Upper lobe of right lung (tissue), 1 donor: ENCODE measurements at regions not wholly inside any gene's neighbourhood (a gene's known extent, or its start where the extent isn't known, plus 50 kb on each side); places are given as distances from the start of the nearest gene placed in this dataset.

Experiments
- ATAC-seq: fragments of 200-7000 bp; cut with Tn5 transposase; one replicate; pipeline ENCODE4 v1.9.1; 2020; ENCODE audit warnings: mild to moderate bottlenecking, moderate library complexity
- DNase-seq: peaks from one replicate; pipeline ENCODE4 v3.0.0-alpha.2; 2020
- H3K27ac ChIP-seq: fragments of 200-600 bp; one replicate; pipeline ENCODE4 v1.8.0; 2022
- H3K27me3 ChIP-seq: fragments of 200-600 bp; one replicate; pipeline ENCODE4 v1.8.0; 2022; ENCODE audit warnings: mild to moderate bottlenecking
- H3K36me3 ChIP-seq: fragments of 200-600 bp; one replicate; pipeline ENCODE4 v1.8.0; 2022
- H3K4me1 ChIP-seq: fragments of 200-600 bp; one replicate; pipeline ENCODE4 v1.8.0; 2022
- H3K4me3 ChIP-seq: fragments of 200-600 bp; one replicate; pipeline ENCODE4 v1.8.0; 2022; ENCODE audit warnings: mild to moderate bottlenecking
- H3K9me3 ChIP-seq: fragments of 200-600 bp; one replicate; pipeline ENCODE4 v1.8.0; 2022
- intact Hi-C: fragments of 100-400 bp; cut with DNase I; formaldehyde crosslinking; loops from one replicate; pipeline ENCODE4 v1.11.0; 2022
- TF ChIP-seq, protein P1 (sequence below): fragments of 200-600 bp; IDR thresholded peaks from one replicate; pipeline ENCODE4 v1.8.0; 2022; ENCODE audit warnings: antibody characterized with exemption
- donor health status: DM: no; HTN: yes; CAD: no; lungs with severe emphysema.

DNA sequence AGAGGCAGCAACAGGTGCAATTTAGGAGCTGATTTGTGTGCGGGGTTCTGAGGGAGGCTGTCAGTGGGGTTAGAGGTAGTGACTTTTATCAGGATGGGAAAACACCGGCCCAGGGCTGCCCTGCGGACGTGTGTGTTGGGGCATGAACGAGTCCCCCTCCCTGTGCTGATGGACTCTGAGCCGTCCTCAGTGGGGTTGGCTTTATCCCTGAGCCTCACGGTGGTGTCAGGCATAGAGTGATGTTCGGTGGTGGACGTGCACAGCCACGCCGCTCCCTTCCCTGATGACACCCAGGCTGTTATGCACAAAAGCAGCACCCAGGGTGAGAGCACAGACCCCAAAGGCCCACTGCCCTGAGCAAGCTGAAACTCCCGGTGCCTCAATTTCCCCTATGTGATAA, 809.1 kb downstream of the BRD1 start:
- no peaks in the 10 kb centered on the region for H3K9me3 ChIP-seq
- H3K4me3 ChIP-seq = no peak overlapping the region
- ATAC-seq = no peak
- DNase-seq = peak; percentile 25
- no peak overlapping the region for H3K27ac ChIP-seq
- intact Hi-C loops = no loop called here
- TF ChIP-seq, protein P1, sequence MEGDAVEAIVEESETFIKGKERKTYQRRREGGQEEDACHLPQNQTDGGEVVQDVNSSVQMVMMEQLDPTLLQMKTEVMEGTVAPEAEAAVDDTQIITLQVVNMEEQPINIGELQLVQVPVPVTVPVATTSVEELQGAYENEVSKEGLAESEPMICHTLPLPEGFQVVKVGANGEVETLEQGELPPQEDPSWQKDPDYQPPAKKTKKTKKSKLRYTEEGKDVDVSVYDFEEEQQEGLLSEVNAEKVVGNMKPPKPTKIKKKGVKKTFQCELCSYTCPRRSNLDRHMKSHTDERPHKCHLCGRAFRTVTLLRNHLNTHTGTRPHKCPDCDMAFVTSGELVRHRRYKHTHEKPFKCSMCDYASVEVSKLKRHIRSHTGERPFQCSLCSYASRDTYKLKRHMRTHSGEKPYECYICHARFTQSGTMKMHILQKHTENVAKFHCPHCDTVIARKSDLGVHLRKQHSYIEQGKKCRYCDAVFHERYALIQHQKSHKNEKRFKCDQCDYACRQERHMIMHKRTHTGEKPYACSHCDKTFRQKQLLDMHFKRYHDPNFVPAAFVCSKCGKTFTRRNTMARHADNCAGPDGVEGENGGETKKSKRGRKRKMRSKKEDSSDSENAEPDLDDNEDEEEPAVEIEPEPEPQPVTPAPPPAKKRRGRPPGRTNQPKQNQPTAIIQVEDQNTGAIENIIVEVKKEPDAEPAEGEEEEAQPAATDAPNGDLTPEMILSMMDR = no peak
- no peaks in the 10 kb centered on the region for H3K27me3 ChIP-seq
- H3K4me1 ChIP-seq = no peaks in the 10 kb centered on the region
- no peaks in the 10 kb centered on the region for H3K36me3 ChIP-seq

DNA sequence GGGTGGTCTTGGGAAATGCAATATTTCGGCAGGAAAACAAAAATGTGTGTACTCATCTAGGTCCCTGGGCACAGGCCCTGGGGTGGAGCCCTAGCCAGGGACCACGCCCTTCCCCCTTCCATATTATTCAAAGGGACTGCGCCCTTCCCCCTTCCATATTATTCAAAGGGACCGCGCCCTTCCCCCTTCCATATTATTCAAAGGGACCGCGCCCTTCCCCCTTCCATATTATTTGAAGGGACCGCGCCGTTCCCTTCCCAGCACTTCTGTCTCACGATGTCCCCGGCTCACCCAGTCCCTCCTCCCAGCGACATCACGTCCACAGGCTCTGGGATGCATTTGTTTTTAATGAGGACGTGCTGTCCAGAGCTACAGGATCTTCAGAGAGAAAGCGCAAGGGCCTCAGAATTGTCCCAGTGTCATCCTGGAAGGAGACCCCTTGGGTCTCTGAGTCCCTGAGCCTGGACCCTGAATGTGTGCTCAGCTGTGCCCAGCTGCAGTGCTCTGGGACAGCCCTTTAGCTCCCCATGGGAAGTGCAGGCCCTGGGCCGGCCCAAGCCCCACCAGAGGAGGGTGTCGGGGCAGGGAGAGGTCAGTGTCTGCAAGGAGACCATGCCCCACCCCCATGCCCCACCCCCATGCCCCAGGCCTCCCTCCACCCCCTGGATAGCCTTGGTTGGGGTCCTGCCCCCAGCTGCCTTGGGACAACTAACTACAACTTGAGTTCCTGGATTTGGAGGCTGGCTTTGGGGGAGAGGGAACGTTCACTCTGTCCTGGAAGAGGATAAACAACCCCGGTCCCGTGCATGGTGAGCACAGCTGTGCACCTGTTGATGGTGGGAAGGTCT, 810.0 kb downstream of the BRD1 start:
- intact Hi-C loops = no loop called here
- no peaks in the 10 kb centered on the region for H3K4me1 ChIP-seq
- H3K4me3 ChIP-seq = no peak overlapping the region
- TF ChIP-seq, protein P1 = no peak
- H3K36me3 ChIP-seq = no peaks in the 10 kb centered on the region
- no peaks in the 10 kb centered on the region for H3K27me3 ChIP-seq
- H3K9me3 ChIP-seq = no peaks in the 10 kb centered on the region
- DNase-seq (peak; percentile 55), ATAC-seq (peak; percentile 38)
- H3K27ac ChIP-seq = peak overlapping the region; percentile 66

DNA sequence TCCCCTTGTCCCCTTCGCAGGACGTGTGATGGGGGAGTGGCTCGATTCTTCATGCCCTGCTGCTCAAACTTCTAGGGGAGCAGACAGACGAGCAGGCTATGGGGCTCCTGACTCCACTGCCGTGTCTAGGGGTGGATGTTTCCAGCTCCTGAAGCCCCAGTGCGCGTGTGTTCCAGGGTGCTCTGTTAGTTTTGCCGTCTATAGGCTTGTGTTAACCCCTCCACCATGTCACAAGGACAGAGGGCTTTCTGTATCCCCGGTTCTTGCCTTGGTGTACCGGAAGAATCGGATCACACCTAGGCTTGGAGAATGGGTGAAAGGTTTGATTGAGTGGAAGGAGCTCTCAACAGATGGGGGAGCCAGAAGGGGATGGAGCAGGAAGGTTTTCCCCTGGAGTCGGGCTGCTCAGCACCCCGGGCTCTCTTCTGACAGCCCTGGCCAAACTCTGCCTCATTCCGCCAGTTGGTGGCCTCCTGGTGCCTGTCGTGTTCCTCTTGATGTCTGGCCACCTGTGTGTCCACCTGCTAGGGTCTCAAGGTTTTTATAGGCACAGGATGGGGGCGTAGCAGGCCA, 810.7 kb downstream of the BRD1 start:
- intact Hi-C loops = no loop called here
- peak; percentile 34 for DNase-seq
- H3K27me3 ChIP-seq = no peaks in the 10 kb centered on the region
- no peaks in the 10 kb centered on the region for H3K9me3 ChIP-seq
- H3K36me3 ChIP-seq = no peaks in the 10 kb centered on the region
- TF ChIP-seq, protein P1 = no peak
- H3K27ac ChIP-seq = peak overlapping the region; percentile 60
- ATAC-seq = no peak
- no peak overlapping the region for H3K4me3 ChIP-seq
- H3K4me1 ChIP-seq = no peaks in the 10 kb centered on the region

DNA sequence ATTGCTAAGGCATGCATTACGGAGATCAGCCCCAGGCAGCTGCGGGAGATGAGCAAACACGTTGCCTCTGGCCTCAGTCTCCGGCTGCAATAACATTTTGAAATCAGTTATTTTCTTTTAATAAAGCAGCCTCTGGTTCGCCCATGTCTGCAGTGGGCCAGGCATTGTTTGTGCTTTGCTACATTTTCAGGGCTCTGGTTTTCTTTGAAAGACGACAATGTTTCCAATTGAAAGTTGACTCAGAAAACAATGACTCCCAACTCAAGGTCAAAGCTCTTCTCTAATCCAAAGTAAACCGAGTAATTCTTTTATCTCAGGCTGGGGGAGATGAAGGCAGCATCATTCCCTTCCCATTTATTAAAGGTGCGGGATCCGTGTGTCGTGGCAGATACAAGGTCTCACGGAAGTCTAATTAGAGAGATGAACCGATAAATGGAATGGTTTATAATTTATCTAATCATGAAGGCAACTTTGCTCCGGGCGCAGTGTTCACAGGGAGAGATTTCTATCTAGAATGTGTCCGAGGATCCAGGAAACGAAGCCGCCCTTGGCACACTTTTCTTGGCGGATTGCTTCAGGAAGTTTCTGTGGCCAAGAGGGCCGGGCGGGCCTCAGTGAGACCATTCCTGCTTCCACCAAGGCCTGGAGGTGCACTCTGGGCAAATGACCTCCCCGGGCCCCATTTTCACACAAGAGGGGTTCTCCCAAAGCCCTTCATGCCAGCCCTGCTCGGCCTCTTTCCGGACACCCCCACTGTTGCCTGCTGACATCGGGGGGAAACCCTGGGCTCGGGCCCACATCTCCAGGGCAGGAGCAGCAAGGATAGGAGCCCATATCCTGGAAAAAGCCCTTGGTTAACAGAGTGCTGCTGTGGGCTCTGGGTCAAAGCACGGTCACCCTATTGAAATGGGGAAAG, 811.4 kb downstream of the BRD1 start:
- H3K27me3 ChIP-seq = no peaks in the 10 kb centered on the region
- DNase-seq = peak; percentile 61
- H3K4me3 ChIP-seq = no peak overlapping the region
- H3K36me3 ChIP-seq = no peaks in the 10 kb centered on the region
- intact Hi-C loops = no loop called here
- no peaks in the 10 kb centered on the region for H3K9me3 ChIP-seq
- peak; percentile 22 for ATAC-seq
- H3K4me1 ChIP-seq = no peaks in the 10 kb centered on the region
- peak overlapping the region; percentile 60 for H3K27ac ChIP-seq
- TF ChIP-seq, protein P1 = no peak

DNA sequence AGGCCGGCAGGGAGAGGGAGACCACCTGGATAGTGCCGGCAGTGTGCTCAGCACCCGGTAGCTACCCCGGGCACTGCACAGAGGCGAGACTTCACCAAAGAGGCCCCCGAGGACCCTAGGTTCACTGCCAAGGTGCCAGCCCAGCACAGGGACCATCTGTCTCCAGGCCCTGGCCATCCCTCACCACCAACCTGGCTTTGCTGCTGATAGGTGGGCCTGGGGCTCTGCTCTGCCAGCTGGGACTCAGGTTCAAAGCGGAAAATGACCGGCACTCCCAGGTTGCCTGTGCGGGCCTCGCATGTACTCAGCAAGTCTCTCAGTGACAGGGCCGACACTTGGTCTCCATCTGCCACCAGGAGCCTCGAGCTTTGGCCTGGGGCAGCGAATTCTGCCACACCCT, 812.2 kb downstream of the BRD1 start:
- peak overlapping the region; percentile 51 for H3K27ac ChIP-seq
- H3K4me3 ChIP-seq = no peak overlapping the region
- intact Hi-C loops = no loop called here
- H3K9me3 ChIP-seq = no peaks in the 10 kb centered on the region
- H3K27me3 ChIP-seq = no peaks in the 10 kb centered on the region
- H3K36me3 ChIP-seq = no peaks in the 10 kb centered on the region
- TF ChIP-seq, protein P1 = no peak
- ATAC-seq = no peak
- no peaks in the 10 kb centered on the region for H3K4me1 ChIP-seq
- peak; percentile 47 for DNase-seq
